Upper lobe of left lung (tissue), 4 donors: ENCODE measurements at regions not wholly inside any gene's neighbourhood (a gene's known extent, or its start where the extent isn't known, plus 50 kb on each side); places are given as distances from the start of the nearest gene placed in this dataset.

Experiments
- POLR2AphosphoS5 ChIP-seq, 2 donors: sonication (generic); formaldehyde crosslinking; IDR thresholded peaks; one replicate each; pipeline ENCODE4 v1.5.1; 2017; ENCODE audit warnings: antibody characterized with exemption in 2 of 2
- TF ChIP-seq, protein P1 (sequence below), 6 experiments: fragments of 450-650 bp in 4 of 6; fragments of 200-600 bp in 2 of 6; sonication (generic) in 2 of 6; IDR thresholded peaks; one replicate each; pipeline ENCODE4 v1.5.1; 2016 to 2019; ENCODE audit warnings: antibody characterized with exemption in 6 of 6

DNA sequence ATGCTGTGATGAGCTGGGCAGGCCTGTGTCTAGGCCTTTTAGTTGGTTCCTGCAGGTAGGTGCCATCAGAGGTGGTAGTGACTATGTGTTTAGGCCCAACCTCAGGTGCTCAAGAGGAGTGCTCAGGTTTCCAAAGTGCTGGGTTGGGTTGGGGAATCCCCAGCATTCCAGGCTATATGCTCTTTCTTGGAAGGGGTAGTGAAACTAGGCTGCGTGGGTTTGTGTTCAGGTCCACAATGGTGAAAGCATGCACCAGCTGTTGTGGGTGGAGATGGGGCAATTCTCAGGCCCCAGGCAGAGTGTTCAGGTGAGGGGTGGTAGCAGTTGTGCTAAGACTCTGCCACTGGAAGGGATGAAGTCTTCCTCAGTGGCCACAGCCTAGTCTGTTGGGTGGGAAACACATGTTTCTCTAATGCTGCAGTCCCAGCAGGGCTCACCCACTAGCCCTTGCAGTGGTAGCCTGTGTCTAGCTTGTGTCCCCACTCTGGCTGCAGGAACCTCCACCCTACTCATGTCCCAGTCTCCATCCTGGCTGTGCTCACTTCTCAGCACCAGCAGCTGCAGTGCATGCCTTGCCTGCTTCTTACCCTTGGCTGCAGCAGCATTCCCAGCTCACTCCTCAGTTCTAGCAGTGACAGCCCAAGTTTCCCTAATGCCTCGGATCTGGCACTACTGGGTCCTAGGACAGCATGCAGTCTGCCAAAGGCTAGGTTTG is 78.9 kb downstream of the FAM170A start:
- no peak for TF ChIP-seq POLR2AphosphoS5 (IDR thresholded peaks at IDR 0.05)
- TF ChIP-seq, protein P1, sequence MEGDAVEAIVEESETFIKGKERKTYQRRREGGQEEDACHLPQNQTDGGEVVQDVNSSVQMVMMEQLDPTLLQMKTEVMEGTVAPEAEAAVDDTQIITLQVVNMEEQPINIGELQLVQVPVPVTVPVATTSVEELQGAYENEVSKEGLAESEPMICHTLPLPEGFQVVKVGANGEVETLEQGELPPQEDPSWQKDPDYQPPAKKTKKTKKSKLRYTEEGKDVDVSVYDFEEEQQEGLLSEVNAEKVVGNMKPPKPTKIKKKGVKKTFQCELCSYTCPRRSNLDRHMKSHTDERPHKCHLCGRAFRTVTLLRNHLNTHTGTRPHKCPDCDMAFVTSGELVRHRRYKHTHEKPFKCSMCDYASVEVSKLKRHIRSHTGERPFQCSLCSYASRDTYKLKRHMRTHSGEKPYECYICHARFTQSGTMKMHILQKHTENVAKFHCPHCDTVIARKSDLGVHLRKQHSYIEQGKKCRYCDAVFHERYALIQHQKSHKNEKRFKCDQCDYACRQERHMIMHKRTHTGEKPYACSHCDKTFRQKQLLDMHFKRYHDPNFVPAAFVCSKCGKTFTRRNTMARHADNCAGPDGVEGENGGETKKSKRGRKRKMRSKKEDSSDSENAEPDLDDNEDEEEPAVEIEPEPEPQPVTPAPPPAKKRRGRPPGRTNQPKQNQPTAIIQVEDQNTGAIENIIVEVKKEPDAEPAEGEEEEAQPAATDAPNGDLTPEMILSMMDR (IDR thresholded peaks at IDR 0.05) = no peak
